GM19468 (cell line): ENCODE measurements at regions not wholly inside any gene's neighbourhood (a gene's known extent, or its start where the extent isn't known, plus 50 kb on each side); places are given as distances from the start of the nearest gene placed in this dataset.

ENCODE experiments used
- ATAC-seq: cut with Tn5 transposase; IDR thresholded peaks from one replicate; pipeline ENCODE4 v1.9.1; 2021; ENCODE audit warnings: mild to moderate bottlenecking, moderate library complexity, moderate number of reproducible peaks; ENCODE audit not compliant: unreplicated experiment; ENCODE audit errors: extremely low read depth

- ATAC-seq: peak; percentile 69
Measured at GRCh38 chr12:38138225-38139221, 178.1 kb upstream of the ALG10B start.

GRCh38 chr12:38139456-38139855, 177.1 kb upstream of the ALG10B start:
- ATAC-seq: no peak

DNA sequence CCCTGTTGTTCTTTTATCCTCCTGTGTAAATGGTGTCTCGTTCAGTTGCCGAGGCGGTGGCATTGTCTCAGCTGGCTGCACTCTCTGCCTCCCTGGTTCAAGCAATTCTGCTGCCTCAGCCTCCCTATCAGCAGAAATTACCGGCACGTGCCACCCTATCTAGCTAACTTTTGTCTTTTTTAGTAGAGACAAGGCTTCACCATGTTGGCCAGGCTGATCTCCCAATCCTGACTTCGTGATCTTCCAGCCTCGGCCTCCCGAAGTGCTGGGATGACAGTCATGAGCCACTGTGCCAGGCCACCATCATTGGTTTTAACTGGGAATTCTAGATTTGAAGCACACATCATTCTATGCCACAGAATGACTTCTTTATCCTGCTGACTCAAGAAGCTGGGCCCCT, 175.3 kb upstream of the ALG10B start:
- ATAC-seq: no peak

GRCh38 chr12:38141861-38142260, 174.7 kb upstream of the ALG10B start:
- no peak for ATAC-seq

- ATAC-seq: no peak
Measured at GRCh38 chr12:38142974-38143373, 173.6 kb upstream of the ALG10B start.

DNA sequence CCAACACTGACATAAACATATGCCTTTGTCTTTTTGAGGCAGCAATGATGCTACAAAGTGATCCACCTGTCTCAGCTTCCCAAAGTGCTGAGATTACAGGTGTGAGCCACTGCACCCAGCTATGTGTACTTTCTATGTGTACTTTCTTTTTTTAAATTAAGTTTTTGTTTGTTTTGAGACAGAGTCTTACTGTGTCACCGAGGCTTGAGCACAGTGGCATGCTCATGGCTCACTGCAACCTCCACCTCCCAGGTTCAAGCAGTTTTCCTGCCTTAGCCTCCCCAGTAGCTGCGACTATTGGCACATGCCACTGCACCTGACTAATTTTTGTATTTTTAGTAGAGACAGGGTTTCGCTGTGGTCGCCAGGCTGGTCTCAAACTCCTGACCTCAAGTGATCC, 172.5 kb upstream of the ALG10B start:
- ATAC-seq: no peak

DNA sequence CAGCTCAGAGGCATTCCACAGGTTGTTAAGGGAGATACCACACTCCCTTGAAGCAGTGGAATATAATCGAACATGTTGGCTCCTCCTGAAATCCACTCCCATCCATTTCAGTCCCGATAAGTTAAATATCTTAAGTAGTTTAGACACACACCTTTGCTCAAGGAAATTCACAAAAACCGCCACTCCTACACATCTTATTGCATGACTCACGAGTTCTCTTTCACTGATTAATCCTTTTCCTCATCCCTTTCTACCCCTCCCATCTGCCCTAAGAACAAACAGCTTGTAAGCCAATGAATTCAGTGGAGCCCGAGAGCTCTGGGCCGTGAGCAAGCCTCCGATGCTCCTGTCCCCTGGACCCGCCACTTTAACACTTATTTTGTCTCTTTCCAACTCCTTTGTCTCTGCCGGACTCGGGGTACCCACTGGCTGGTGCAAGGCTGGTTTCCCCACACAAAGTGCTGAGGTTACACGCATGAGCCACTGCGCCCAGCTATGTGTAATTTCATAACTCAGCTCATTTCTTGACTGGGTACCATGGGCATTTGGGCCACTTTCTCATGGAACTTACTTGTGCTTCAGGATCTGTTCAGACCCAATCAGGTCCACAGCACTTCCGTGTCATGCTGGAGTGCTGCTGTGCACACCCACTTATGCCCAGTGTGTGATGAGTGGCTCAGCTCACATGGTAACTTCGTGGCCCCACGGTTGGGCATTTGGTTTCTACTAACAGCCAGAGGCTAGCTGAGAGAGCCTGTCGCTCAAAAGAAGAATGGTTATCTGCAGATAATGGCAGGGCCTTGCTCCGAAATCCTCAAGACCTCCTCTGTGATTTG, 171.8 kb upstream of the ALG10B start:
- no peak for ATAC-seq

DNA sequence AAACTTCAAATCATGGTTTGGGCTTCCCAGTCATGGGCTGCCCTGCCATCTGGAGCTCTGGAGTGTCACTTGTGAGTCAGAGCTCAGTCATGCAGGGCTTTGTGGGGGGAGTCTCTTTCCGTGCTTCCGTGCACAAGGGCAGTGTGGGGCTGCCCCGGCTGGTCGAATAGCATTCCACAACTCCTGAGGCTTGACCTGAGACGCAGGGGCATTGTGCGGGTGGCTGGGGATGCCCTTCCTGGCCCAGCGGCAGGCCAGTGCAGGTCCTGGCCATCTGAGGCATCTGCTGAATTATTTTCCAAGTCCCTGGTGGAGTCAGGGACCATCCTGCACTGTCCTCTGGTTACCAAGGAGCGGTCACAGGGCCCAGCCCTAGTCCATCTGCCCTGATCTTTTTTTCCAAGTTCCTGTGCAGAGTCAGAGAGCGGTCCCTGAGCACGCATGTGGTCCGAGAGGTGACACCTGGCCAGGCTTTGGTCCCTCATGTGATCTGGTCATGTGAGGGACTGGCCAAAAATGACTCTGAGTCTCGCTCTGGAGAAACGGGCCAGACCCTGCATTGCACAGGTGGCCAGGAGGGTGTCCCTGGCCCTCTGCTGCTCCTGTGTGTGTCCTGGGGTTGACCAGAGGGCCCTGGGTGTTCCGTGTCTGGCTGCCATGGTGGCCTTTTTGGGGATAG, 167.0 kb upstream of the ALG10B start:
- no peak for ATAC-seq

DNA sequence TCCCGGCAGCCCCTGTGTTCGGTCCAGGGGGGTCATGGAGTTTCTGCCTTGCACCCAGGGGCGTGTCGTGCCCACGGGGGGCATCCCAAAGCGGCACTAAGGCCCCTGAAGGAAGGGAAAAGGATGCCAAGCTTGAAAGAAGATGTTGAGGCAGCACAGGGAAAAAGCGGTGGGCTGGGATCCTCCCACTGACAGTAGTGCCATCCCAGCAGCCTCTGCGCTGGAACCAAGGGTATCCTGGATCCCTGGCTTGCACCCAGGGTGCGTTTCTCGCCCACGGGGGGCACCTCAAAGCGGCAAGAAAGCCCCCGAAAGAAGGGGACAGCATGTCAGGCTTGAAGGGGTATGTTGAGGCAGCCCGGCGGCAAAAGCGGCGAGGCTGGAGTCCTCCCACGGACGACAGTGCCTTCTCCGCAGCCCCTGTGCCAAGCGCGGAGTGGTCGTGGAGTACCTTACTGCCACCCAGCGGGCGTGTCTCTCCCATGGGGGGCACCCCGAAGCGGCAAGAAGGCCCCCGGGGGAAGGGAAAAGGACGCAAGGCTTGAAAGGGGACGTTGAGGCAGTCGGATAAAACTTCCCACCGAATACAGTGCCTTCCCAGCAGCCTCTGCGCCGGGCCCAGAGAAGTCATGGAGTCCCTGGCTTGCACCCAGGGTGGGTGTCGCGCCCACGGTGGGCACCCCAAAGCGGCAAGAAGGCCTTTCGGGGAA, 164.4 kb upstream of the ALG10B start:
- no peak for ATAC-seq

GRCh38 chr12:38152816-38153736, 163.5 kb upstream of the ALG10B start:
- no peak for ATAC-seq

DNA sequence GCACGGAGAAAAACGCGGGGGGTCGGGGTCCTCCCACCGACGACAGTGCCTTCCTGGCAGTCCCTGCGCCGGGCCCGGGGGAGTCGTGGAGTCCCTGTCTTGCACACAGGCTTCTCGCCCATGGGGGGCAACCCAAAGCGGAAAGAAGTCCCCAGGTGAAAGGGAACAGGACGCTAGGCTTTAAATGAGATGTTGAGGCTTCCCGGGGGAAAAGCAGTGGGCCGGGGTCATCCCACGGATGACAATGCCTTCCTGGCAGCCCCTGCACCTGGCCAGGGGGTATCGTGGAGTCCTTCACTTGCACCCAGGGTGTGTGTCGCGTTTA, 162.9 kb upstream of the ALG10B start:
- no peak for ATAC-seq

DNA sequence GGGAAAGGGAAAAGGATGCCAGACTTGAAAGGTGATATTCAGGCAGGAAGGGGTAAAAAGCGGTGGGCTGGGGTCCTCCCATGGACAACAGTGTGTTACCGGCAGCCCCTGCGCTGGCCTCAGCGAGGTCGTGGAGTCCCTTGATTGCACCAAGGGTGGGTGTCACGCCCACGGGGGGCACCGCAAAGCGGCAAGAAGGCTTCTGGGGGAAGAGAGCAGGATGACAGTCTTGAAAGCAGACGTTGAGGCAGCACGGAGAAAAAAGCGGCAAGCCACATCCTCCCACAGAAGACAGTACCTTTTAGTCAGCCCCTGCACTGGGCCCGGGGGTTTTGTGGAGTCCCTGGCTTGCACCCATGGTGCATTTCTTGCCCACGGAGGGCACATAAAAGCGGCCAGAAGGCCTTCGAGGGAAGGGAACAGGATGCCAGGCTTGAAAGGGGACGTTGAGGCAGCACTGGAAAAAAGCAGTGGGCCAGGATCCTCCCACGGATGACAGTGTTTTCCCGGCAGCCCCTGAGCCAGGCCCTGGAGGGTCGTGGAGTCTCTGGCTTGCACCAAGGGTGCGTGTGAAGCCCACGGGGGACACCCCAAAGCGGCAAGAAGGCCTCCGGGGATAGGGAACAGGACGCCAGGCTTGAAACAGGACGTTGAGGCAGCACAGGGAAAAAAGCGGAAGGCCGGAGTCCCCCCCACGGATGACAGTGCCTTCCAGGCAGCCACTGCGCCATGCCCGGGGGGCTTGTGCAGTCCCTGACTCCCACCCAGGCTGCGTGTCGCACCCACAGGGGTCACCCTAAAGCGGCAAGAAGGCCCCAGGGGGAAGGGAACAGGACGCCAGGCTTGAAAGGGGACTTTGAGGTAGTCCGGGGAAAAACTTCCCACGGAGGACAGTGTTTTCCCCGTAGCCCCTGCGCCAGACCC, 162.2 kb upstream of the ALG10B start:
- ATAC-seq: no peak

DNA sequence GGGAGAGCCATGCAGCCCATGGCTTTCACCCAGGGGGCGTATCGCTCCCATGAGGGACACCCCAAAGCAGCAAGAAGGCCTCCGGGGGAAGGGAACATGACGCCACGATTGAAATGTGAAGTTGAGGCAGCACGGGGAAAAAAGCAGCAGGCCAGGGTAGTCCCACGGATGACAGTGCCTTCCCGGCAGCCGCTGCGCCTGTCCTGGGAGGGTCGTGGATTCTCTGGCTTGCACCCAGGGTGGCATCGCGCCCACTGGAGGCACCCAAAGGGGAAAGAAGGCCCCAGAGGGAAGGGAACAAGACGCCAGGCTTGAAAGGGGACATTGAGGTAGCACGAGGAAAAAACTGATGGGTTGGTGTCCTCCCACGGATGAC, 161.6 kb upstream of the ALG10B start:
- no peak for ATAC-seq

DNA sequence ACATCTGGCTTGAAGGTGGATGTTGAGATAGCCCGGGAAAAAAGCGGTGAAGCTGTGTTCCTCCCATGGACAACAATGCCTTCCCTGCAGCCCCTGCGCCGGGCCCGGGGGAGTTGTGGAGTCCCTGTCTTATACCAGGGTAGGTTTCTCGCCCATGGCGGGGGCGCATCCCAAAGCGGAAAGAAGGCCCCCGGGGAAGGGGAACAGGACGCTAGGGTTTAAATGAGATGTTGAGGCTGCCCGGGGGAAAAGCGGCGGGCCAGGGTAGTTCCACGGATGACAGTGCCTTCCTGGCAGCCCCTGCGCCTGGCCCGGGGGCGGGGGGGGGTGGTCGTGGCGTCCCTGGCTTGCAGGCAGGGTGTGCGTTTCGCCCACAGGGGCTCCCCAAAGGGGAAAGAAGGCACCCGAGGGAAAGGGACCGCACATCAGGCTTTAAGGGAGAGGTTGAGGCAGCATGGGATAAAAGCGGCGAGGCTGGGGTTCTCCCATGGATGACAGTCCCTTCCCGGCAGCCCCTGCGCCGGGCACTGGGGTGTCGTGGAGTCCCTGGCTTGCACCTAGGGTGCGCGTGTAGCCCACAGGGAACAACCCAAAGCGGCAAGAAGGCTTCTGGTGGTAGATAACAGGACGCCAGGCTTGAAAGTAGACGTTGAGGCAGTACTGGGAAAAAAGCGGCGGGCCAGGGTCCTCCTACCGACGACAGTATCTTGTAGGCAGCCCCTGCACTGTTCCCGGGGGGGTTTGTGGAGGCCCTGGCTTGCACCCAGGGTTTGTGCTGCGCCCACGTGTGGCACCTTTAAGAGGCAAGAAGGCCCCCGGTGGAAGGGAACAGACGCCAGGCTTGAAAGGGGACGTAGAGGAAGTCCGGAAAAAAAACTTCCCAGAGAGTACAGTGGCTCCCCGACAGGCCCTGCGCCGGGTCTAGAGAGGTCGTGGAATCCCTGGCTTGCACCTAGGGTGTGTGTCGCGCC, 160.8 kb upstream of the ALG10B start:
- ATAC-seq: no peak

- no peak for ATAC-seq
Measured at GRCh38 chr12:38156497-38157245, 159.9 kb upstream of the ALG10B start.

- ATAC-seq: no peak
Measured at GRCh38 chr12:38157274-38157932, 159.2 kb upstream of the ALG10B start.
